Glomerular visceral epithelial cell (primary cell): ENCODE measurements at regions not wholly inside any gene's neighbourhood (a gene's known extent, or its start where the extent isn't known, plus 50 kb on each side); places are given as distances from the start of the nearest gene placed in this dataset.

Source experiments
- DNase-seq: peaks from one replicate; pipeline ENCODE4 v3.0.0-alpha.2; 2016; ENCODE audit errors: extremely low spot score

GRCh38 chr3:8198605-8199004 lies 303.0 kb upstream of the LMCD1 start:
- DNase-seq, result no peak

GRCh38 chr3:8200996-8201395 lies 300.6 kb upstream of the LMCD1 start:
- no peak for DNase-seq

GRCh38 chr3:8201886-8202285 lies 299.7 kb upstream of the LMCD1 start:
- no peak for DNase-seq

GRCh38 chr3:8204331-8204730 lies 297.3 kb upstream of the LMCD1 start:
- DNase-seq, result no peak

GRCh38 chr3:8204853-8205650 lies 296.6 kb upstream of the LMCD1 start:
- no peak for DNase-seq

- DNase-seq, result no peak
These were observed 295.7 kb upstream of the LMCD1 start for GRCh38 chr3:8205881-8206280.

- no peak for DNase-seq
These were observed 294.5 kb upstream of the LMCD1 start for GRCh38 chr3:8206971-8207617.

GRCh38 chr3:8210882-8211341 lies 290.7 kb upstream of the LMCD1 start:
- no peak for DNase-seq

GRCh38 chr3:8212794-8213193 lies 288.8 kb upstream of the LMCD1 start:
- DNase-seq, result no peak

- no peak for DNase-seq
These were observed 288.3 kb upstream of the LMCD1 start for GRCh38 chr3:8213286-8213685.

GRCh38 chr3:8215821-8216220 lies 285.8 kb upstream of the LMCD1 start:
- DNase-seq, result no peak

GRCh38 chr3:8218353-8218940 lies 283.2 kb upstream of the LMCD1 start:
- no peak for DNase-seq

- DNase-seq, result no peak
These were observed 281.3 kb upstream of the LMCD1 start for GRCh38 chr3:8220291-8220690.

GRCh38 chr3:8223766-8224165 lies 277.9 kb upstream of the LMCD1 start:
- no peak for DNase-seq

GRCh38 chr3:8224941-8225340 lies 276.7 kb upstream of the LMCD1 start:
- no peak for DNase-seq

- no peak for DNase-seq
These were observed 267.7 kb upstream of the LMCD1 start for GRCh38 chr3:8233938-8234337.

GRCh38 chr3:8236264-8236663 lies 265.4 kb upstream of the LMCD1 start:
- no peak for DNase-seq

GRCh38 chr3:8237893-8238292 lies 263.7 kb upstream of the LMCD1 start:
- no peak for DNase-seq

GRCh38 chr3:8238432-8238831 lies 263.2 kb upstream of the LMCD1 start:
- DNase-seq, result no peak

- no peak for DNase-seq
These were observed 262.5 kb upstream of the LMCD1 start for GRCh38 chr3:8239095-8239494.

GRCh38 chr3:8239718-8240695 lies 261.6 kb upstream of the LMCD1 start:
- DNase-seq, result peak; percentile 42

- DNase-seq, result no peak
These were observed 255.6 kb upstream of the LMCD1 start for GRCh38 chr3:8246070-8246469.
